ENCODE measurements at regions not wholly inside any gene's neighbourhood (a gene's known extent, or its start where the extent isn't known, plus 50 kb on each side); places are given as distances from the start of the nearest gene placed in this dataset.

- Histone ChIP-seq H3K4me3 (ENCODE audit: severe bottlenecking) (no peak overlapping the region), H3K4me1 (ENCODE audit: insufficient read depth, poor library complexity, severe bottlenecking) (peaks cover 8% of the 10 kb centered on the region), H3K27me3 (ENCODE audit: insufficient read depth, poor library complexity, severe bottlenecking) (no peaks in the 10 kb centered on the region), H3K27ac (ENCODE audit: poor library complexity, severe bottlenecking) (no peak overlapping the region), H3K9me3 (ENCODE audit: severe bottlenecking) (no peaks in the 10 kb centered on the region), H3K36me3 (ENCODE audit: low read depth) (no peaks in the 10 kb centered on the region)
- TF ChIP-seq, protein P1, sequence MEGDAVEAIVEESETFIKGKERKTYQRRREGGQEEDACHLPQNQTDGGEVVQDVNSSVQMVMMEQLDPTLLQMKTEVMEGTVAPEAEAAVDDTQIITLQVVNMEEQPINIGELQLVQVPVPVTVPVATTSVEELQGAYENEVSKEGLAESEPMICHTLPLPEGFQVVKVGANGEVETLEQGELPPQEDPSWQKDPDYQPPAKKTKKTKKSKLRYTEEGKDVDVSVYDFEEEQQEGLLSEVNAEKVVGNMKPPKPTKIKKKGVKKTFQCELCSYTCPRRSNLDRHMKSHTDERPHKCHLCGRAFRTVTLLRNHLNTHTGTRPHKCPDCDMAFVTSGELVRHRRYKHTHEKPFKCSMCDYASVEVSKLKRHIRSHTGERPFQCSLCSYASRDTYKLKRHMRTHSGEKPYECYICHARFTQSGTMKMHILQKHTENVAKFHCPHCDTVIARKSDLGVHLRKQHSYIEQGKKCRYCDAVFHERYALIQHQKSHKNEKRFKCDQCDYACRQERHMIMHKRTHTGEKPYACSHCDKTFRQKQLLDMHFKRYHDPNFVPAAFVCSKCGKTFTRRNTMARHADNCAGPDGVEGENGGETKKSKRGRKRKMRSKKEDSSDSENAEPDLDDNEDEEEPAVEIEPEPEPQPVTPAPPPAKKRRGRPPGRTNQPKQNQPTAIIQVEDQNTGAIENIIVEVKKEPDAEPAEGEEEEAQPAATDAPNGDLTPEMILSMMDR (IDR thresholded peaks at IDR 0.05; ENCODE audit: poor library complexity, severe bottlenecking) = no peak
- ATAC-seq (ENCODE audit: low read depth) = peak; percentile 93
- DNase-seq (ENCODE audit: low spot score) = no peak
Observed at GRCh38 chr6:9064156-9064555, 628.8 kb upstream of the SLC35B3 start.

DNA sequence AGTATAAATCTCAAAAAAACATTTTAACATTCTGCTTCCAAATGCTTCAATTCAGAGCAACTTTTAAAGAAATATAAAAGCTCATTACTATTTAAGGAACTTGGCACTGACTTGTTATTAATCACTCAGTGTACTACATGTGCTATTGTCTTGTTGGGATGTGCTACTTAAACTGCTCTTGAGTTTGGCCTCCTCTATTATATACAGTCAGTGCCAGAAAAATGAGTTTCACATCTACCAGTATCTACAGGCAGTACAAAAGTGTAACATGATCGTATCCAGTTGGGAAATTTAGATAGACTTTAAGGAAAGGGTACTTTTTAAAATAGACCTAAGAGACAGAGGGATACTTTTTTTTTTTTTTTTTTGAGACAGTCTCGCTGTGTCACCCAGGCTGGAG, 627.3 kb upstream of the SLC35B3 start:
- ATAC-seq (ENCODE audit: low read depth) (no peak), DNase-seq (ENCODE audit: low spot score) (no peak)
- Histone ChIP-seq H3K27me3 (ENCODE audit: insufficient read depth, poor library complexity, severe bottlenecking) (no peaks in the 10 kb centered on the region), H3K4me1 (ENCODE audit: insufficient read depth, poor library complexity, severe bottlenecking) (peaks cover 8% of the 10 kb centered on the region), H3K27ac (ENCODE audit: poor library complexity, severe bottlenecking) (no peak overlapping the region), H3K9me3 (ENCODE audit: severe bottlenecking) (no peaks in the 10 kb centered on the region), H3K4me3 (ENCODE audit: severe bottlenecking) (no peak overlapping the region), H3K36me3 (ENCODE audit: low read depth) (no peaks in the 10 kb centered on the region)
- TF ChIP-seq, protein P1 (IDR thresholded peaks at IDR 0.05; ENCODE audit: poor library complexity, severe bottlenecking) = no peak

GRCh38 chr6:9057937-9058336, 622.6 kb upstream of the SLC35B3 start:
- Histone ChIP-seq H3K4me1 (ENCODE audit: insufficient read depth, poor library complexity, severe bottlenecking) (no peaks in the 10 kb centered on the region), H3K36me3 (ENCODE audit: low read depth) (no peaks in the 10 kb centered on the region), H3K4me3 (ENCODE audit: severe bottlenecking) (no peak overlapping the region), H3K27ac (ENCODE audit: poor library complexity, severe bottlenecking) (no peak overlapping the region), H3K9me3 (ENCODE audit: severe bottlenecking) (no peaks in the 10 kb centered on the region), H3K27me3 (ENCODE audit: insufficient read depth, poor library complexity, severe bottlenecking) (no peaks in the 10 kb centered on the region)
- TF ChIP-seq, protein P1 (IDR thresholded peaks at IDR 0.05; ENCODE audit: poor library complexity, severe bottlenecking) = no peak
- DNase-seq (ENCODE audit: low spot score) (no peak), ATAC-seq (ENCODE audit: low read depth) (no peak)

DNA sequence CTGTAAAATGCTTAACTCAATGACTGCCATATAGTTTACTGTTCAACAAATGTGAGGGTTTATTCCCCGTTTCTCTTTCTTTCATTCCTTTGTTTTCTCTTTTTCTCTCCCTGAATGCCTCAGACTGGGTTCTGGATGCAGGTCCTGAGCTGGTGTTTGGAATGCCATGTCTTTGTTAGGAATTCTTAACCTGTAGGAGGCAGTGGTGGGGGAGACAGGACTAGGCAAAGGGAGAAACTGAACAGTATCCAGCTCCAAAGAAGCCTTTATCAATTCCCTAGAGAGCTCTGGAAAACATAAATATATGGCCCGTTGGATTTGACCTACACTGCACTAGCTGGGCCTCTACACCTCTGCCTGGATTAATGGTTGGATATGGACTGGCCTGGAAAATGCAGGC, 621.2 kb upstream of the SLC35B3 start:
- ATAC-seq (ENCODE audit: low read depth) (no peak), DNase-seq (ENCODE audit: low spot score) (no peak)
- Histone ChIP-seq H3K9me3 (ENCODE audit: severe bottlenecking) (no peaks in the 10 kb centered on the region), H3K36me3 (ENCODE audit: low read depth) (no peaks in the 10 kb centered on the region), H3K4me3 (ENCODE audit: severe bottlenecking) (no peak overlapping the region), H3K27me3 (ENCODE audit: insufficient read depth, poor library complexity, severe bottlenecking) (no peaks in the 10 kb centered on the region), H3K27ac (ENCODE audit: poor library complexity, severe bottlenecking) (no peak overlapping the region), H3K4me1 (ENCODE audit: insufficient read depth, poor library complexity, severe bottlenecking) (no peaks in the 10 kb centered on the region)
- TF ChIP-seq, protein P1 (IDR thresholded peaks at IDR 0.05; ENCODE audit: poor library complexity, severe bottlenecking) = no peak

- Histone ChIP-seq H3K4me3 (ENCODE audit: severe bottlenecking) (no peak overlapping the region), H3K9me3 (ENCODE audit: severe bottlenecking) (no peaks in the 10 kb centered on the region), H3K27me3 (ENCODE audit: insufficient read depth, poor library complexity, severe bottlenecking) (no peaks in the 10 kb centered on the region), H3K4me1 (ENCODE audit: insufficient read depth, poor library complexity, severe bottlenecking) (no peaks in the 10 kb centered on the region), H3K36me3 (ENCODE audit: low read depth) (no peaks in the 10 kb centered on the region), H3K27ac (ENCODE audit: poor library complexity, severe bottlenecking) (no peak overlapping the region)
- DNase-seq (ENCODE audit: low spot score) (no peak), ATAC-seq (ENCODE audit: low read depth) (no peak)
- TF ChIP-seq, protein P1 (IDR thresholded peaks at IDR 0.05; ENCODE audit: poor library complexity, severe bottlenecking) = no peak
Observed at GRCh38 chr6:9044426-9044825, 609.1 kb upstream of the SLC35B3 start.
